SK-N-SH (cell line): ENCODE measurements at regions not wholly inside any gene's neighbourhood (a gene's known extent, or its start where the extent isn't known, plus 50 kb on each side); places are given as distances from the start of the nearest gene placed in this dataset.

Experiments
- CTCF ChIA-PET: fragments of 300-600, 350-600 bp; formaldehyde crosslinking; extraction: SDS; loops from one replicate; lab custom pipeline; 2021; lab: Yijun Ruan, JAX
- POLR2A ChIA-PET: fragments of 350-600 bp; sonication (Branson Sonifier 250); formaldehyde crosslinking; extraction: SDS; loops from one replicate; lab custom pipeline; 2020; ENCODE audit warnings: antibody characterized with exemption, inconsistent platforms; lab: Yijun Ruan, JAX
- DNase-seq: peaks from one replicate; pipeline ENCODE4 v3.0.0; 2012
- H2AFZ ChIP-seq: fragments of 200-600 bp; sonication (generic); 2 replicates; pipeline ENCODE4 v1.8.1; 2016; ENCODE audit warnings: antibody characterized with exemption, mild to moderate bottlenecking, low read depth
- H3F3A ChIP-seq: fragments of 200-600 bp; sonication (generic); replicated peaks from 2 replicates; pipeline ENCODE3; 2016; ENCODE audit warnings: antibody characterized with exemption, mild to moderate bottlenecking; ENCODE audit not compliant: insufficient read depth
- H3K27ac ChIP-seq, 2 experiments: fragments of 200-500 bp in 1 of 2; fragments of 200-600 bp in 1 of 2; sonication (Bioruptor generic) in 1 of 2; sonication (generic), shearing (Covaris generic) in 1 of 2; 2 replicates each; pipeline versions ENCODE4 v1.5.1 to v1.6.1; 2014 to 2016; ENCODE audit warnings: low read depth in 2 of 2, inconsistent platforms in 1 of 2, low read length in 1 of 2, mild to moderate bottlenecking in 1 of 2, mixed read lengths in 1 of 2
- H3K27me3 ChIP-seq: fragments of 200-600 bp; sonication (generic), shearing (Covaris generic); 2 replicates; pipeline ENCODE4 v1.6.1; 2016; ENCODE audit warnings: mixed run types; ENCODE audit not compliant: insufficient read depth
- H3K36me3 ChIP-seq, 2 experiments: fragments of 200-500 bp in 1 of 2; fragments of 200-600 bp in 1 of 2; sonication (Bioruptor generic) in 1 of 2; sonication (generic) in 1 of 2; replicated peaks in 1 of 2; 2 replicates each; pipeline versions ENCODE3 to v1.5.1; 2014 to 2016; ENCODE audit warnings: low read length in 1 of 2, mild to moderate bottlenecking in 1 of 2; ENCODE audit not compliant: insufficient read depth in 2 of 2, control insufficient read depth in 1 of 2
- H3K4me1 ChIP-seq, 2 experiments: fragments of 200-500 bp in 1 of 2; fragments of 200-600 bp in 1 of 2; sonication (Bioruptor generic) in 1 of 2; sonication (generic), shearing (Covaris generic) in 1 of 2; 2 replicates each; pipeline versions ENCODE4 v1.5.1 to v1.6.1; 2014 to 2016; ENCODE audit warnings: low read depth in 1 of 2, low read length in 1 of 2, mixed run types in 1 of 2; ENCODE audit not compliant: insufficient read depth in 2 of 2, control insufficient read depth in 1 of 2
- H3K4me2 ChIP-seq: fragments of 200-600 bp; sonication (generic), shearing (Covaris generic); 2 replicates; pipeline ENCODE4 v1.6.1; 2017; ENCODE audit warnings: mixed run types
- H3K4me3 ChIP-seq, 2 experiments: fragments of 200-500 bp in 1 of 2; fragments of 200-600 bp in 1 of 2; sonication (Bioruptor generic) in 1 of 2; sonication (generic), shearing (Covaris generic) in 1 of 2; 2 replicates each; pipeline versions ENCODE4 v1.5.1 to v1.8.1; 2014 to 2016; ENCODE audit warnings: low read depth in 2 of 2, inconsistent platforms in 1 of 2, low read length in 1 of 2, mild to moderate bottlenecking in 1 of 2, mixed read lengths in 1 of 2, moderate library complexity in 1 of 2
- H3K79me2 ChIP-seq: fragments of 200-600 bp; sonication (generic); 2 replicates; pipeline ENCODE4 v1.8.1; 2017; ENCODE audit warnings: mild to moderate bottlenecking; ENCODE audit not compliant: insufficient read depth
- H3K9ac ChIP-seq: fragments of 200-600 bp; sonication (generic); 2 replicates; pipeline ENCODE4 v1.6.1; 2017; ENCODE audit warnings: mixed run types
- H3K9me2 ChIP-seq: fragments of 200-600 bp; sonication (generic); 2 replicates; pipeline ENCODE4 v1.6.1; 2017; ENCODE audit warnings: mixed run types
- H3K9me3 ChIP-seq: fragments of 200-600 bp; sonication (generic); 2 replicates; pipeline ENCODE4 v1.6.1; 2017; ENCODE audit warnings: mixed run types, mild to moderate bottlenecking, moderate library complexity
- H4K20me1 ChIP-seq: fragments of 200-600 bp; sonication (generic); 2 replicates; pipeline ENCODE4 v1.6.1; 2017; ENCODE audit warnings: mild to moderate bottlenecking, mixed run types; ENCODE audit not compliant: insufficient read depth
- CHD2 ChIP-seq: fragments of 150-350 bp; IDR thresholded peaks from 2 replicates; pipeline ENCODE4 v1.6.1; 2018; ENCODE audit warnings: low read length; ENCODE audit not compliant: partially characterized antibody
- FOSL2 ChIP-seq: IDR thresholded peaks from 2 replicates; pipeline ENCODE4 v1.4.0; 2012; ENCODE audit warnings: low read depth, mild to moderate bottlenecking, moderate library complexity, borderline replicate concordance
- MEF2A ChIP-seq: IDR thresholded peaks from 2 replicates; pipeline ENCODE4 v1.4.0; 2012; ENCODE audit warnings: low read depth, borderline replicate concordance
- RCOR1 ChIP-seq: fragments of 150-350 bp; IDR thresholded peaks from 2 replicates; pipeline ENCODE4 v1.6.1; 2017; ENCODE audit warnings: antibody characterized with exemption, low read length
- WGBS: methylation state at CpG from one replicate; pipeline ENCODE4 v1.1.6; 2017; ENCODE audit warnings: low lambda C conversion rate; 5-methylcytosine and 5-hydroxymethylcytosine counted together
- TF ChIP-seq, protein P1 (sequence below): IDR thresholded peaks from 2 replicates; pipeline ENCODE4 v1.6.1; 2012; ENCODE audit warnings: mild to moderate bottlenecking, low read depth, low read length, moderate library complexity
- TF ChIP-seq, protein P2 (sequence below): fragments of 150-350 bp; IDR thresholded peaks from 2 replicates; pipeline ENCODE4 v1.6.1; 2017; ENCODE audit warnings: antibody characterized with exemption, low read length, low read depth, borderline replicate concordance
- TF ChIP-seq, protein P3 (sequence below): fragments of 200-600 bp; sonication (generic); IDR thresholded peaks from 2 replicates; pipeline ENCODE4 v1.6.1; 2017; ENCODE audit warnings: antibody characterized with exemption, mild to moderate bottlenecking, moderate library complexity
- TF ChIP-seq, protein P4 (sequence below): IDR thresholded peaks from 2 replicates; pipeline ENCODE4 v1.4.0; 2012; ENCODE audit warnings: low read depth, borderline replicate concordance
- TF ChIP-seq, protein P5 (sequence below): IDR thresholded peaks from 2 replicates; pipeline ENCODE4 v1.4.0; 2012; ENCODE audit warnings: low read depth

DNA sequence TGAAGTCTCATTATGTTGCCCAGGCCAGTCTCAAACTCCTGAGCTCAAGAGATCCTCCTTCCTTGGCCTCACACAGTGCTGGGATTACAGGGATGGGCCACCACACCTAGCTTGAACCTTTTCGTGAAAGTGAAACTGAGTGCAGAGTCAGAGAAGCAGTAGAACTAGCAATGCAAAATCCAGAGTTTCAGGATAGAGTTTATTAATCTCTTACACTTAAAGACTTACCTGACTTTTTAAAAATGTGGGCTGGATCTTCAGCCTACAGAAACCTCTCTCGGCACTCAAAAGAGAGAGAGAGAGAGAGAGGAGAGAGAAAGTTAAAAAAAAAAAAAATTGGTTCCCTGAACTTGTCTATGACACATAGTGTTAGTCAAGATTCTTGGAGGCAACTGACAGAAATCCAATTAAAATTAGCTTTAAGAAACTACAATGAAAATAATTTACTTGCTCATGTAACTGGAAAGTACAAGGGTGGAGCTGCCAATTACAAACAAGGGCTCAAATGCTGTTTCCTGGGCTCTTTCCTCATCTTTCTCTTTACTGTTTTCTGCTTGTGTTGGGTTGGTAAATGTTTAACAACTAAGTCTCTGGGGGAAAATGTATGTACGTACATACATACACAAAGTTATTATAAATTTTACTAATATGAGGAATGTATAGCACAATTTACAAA, 98.1 kb upstream of the CERS6 start:
- Histone ChIP-seq H2AFZ (no peak overlapping the region), H3F3A (no peaks in the 10 kb centered on the region), H3K4me2 (no peak overlapping the region), H3K9me3 (no peaks in the 10 kb centered on the region), H3K4me3 (no peak overlapping the region), H3K9ac (no peak overlapping the region), H3K27ac (no peak overlapping the region), H3K27me3 (no peaks in the 10 kb centered on the region), H3K36me3 (no peaks in the 10 kb centered on the region), H3K79me2 (no peaks in the 10 kb centered on the region), H4K20me1 (no peaks in the 10 kb centered on the region), H3K9me2 (no peaks in the 10 kb centered on the region), H3K4me1 (peaks cover 0 to 2% of the 10 kb centered on the region in 2 experiments; a peak in 1 of 4 replicates)
- 68% methylated on average over 3 of the region's 3 CpGs for WGBS
- ChIA-PET CTCF (interaction anchor here (2.0 to 3.6 kb wide), 2 partner anchors 11 to 402 kb away, joined by 8 to 18 read pairs; no protein-coding TSS in a partner anchor), POLR2A (interaction anchor here (0.7 kb wide), 1 partner anchor 88 kb away, joined by 3 read pairs; no protein-coding TSS in a partner anchor)
- no peak for DNase-seq
- TF ChIP-seq, protein P1, sequence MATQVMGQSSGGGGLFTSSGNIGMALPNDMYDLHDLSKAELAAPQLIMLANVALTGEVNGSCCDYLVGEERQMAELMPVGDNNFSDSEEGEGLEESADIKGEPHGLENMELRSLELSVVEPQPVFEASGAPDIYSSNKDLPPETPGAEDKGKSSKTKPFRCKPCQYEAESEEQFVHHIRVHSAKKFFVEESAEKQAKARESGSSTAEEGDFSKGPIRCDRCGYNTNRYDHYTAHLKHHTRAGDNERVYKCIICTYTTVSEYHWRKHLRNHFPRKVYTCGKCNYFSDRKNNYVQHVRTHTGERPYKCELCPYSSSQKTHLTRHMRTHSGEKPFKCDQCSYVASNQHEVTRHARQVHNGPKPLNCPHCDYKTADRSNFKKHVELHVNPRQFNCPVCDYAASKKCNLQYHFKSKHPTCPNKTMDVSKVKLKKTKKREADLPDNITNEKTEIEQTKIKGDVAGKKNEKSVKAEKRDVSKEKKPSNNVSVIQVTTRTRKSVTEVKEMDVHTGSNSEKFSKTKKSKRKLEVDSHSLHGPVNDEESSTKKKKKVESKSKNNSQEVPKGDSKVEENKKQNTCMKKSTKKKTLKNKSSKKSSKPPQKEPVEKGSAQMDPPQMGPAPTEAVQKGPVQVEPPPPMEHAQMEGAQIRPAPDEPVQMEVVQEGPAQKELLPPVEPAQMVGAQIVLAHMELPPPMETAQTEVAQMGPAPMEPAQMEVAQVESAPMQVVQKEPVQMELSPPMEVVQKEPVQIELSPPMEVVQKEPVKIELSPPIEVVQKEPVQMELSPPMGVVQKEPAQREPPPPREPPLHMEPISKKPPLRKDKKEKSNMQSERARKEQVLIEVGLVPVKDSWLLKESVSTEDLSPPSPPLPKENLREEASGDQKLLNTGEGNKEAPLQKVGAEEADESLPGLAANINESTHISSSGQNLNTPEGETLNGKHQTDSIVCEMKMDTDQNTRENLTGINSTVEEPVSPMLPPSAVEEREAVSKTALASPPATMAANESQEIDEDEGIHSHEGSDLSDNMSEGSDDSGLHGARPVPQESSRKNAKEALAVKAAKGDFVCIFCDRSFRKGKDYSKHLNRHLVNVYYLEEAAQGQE: no peak
- TF ChIP-seq RCOR1 (no peak), FOSL2 (no peak), CHD2 (no peak), MEF2A (no peak)
- TF ChIP-seq, protein P2, sequence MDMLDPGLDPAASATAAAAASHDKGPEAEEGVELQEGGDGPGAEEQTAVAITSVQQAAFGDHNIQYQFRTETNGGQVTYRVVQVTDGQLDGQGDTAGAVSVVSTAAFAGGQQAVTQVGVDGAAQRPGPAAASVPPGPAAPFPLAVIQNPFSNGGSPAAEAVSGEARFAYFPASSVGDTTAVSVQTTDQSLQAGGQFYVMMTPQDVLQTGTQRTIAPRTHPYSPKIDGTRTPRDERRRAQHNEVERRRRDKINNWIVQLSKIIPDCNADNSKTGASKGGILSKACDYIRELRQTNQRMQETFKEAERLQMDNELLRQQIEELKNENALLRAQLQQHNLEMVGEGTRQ: no peak
- TF ChIP-seq, protein P3, sequence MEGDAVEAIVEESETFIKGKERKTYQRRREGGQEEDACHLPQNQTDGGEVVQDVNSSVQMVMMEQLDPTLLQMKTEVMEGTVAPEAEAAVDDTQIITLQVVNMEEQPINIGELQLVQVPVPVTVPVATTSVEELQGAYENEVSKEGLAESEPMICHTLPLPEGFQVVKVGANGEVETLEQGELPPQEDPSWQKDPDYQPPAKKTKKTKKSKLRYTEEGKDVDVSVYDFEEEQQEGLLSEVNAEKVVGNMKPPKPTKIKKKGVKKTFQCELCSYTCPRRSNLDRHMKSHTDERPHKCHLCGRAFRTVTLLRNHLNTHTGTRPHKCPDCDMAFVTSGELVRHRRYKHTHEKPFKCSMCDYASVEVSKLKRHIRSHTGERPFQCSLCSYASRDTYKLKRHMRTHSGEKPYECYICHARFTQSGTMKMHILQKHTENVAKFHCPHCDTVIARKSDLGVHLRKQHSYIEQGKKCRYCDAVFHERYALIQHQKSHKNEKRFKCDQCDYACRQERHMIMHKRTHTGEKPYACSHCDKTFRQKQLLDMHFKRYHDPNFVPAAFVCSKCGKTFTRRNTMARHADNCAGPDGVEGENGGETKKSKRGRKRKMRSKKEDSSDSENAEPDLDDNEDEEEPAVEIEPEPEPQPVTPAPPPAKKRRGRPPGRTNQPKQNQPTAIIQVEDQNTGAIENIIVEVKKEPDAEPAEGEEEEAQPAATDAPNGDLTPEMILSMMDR: no peak
- TF ChIP-seq, protein P4, sequence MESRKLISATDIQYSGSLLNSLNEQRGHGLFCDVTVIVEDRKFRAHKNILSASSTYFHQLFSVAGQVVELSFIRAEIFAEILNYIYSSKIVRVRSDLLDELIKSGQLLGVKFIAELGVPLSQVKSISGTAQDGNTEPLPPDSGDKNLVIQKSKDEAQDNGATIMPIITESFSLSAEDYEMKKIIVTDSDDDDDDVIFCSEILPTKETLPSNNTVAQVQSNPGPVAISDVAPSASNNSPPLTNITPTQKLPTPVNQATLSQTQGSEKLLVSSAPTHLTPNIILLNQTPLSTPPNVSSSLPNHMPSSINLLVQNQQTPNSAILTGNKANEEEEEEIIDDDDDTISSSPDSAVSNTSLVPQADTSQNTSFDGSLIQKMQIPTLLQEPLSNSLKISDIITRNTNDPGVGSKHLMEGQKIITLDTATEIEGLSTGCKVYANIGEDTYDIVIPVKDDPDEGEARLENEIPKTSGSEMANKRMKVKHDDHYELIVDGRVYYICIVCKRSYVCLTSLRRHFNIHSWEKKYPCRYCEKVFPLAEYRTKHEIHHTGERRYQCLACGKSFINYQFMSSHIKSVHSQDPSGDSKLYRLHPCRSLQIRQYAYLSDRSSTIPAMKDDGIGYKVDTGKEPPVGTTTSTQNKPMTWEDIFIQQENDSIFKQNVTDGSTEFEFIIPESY: no peak
- TF ChIP-seq, protein P5, sequence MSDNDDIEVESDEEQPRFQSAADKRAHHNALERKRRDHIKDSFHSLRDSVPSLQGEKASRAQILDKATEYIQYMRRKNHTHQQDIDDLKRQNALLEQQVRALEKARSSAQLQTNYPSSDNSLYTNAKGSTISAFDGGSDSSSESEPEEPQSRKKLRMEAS: no peak
